ENCODE measurements at regions not wholly inside any gene's neighbourhood (a gene's known extent, or its start where the extent isn't known, plus 50 kb on each side); places are given as distances from the start of the nearest gene placed in this dataset.

DNA sequence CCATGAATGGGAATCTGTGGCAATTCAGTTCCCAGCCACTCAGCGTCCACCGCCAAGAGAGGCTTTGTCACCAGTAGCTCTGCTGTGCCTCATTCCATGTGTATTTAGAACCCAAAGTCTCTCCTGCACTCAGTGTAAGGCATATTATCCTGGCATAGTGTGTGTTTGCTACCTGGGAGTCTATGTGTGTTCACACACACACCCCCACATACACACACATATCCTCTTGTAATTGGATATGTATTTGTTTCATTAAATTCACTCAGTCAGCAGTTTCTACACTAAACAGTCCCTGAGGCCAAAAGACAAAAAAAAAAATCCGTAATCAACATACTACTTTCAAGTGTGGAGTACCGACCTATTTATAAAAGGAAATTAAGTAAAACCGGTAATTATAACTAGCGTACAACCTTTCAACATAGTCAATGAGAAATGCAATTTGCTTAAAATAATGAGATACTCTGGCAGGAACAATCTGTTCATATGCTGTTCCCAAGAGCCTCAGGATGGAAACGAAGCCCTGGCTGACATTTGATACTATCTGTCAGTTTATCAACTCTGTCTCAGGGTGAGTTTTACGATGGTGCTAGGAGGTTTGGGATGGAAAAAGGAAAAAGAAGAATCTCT, 425.8 kb upstream of the CELF2 start:
- DNase-seq (ENCODE audit: low read depth) = no peak

GRCh38 chr10:10596256-10596655, 421.4 kb upstream of the CELF2 start:
- no peak for DNase-seq (ENCODE audit: low read depth)

- DNase-seq (ENCODE audit: low read depth) = no peak
Observed at GRCh38 chr10:10598297-10598696, 419.4 kb upstream of the CELF2 start.

- no peak for DNase-seq (ENCODE audit: low read depth)
Observed at GRCh38 chr10:10600004-10600403, 417.7 kb upstream of the CELF2 start.

DNA sequence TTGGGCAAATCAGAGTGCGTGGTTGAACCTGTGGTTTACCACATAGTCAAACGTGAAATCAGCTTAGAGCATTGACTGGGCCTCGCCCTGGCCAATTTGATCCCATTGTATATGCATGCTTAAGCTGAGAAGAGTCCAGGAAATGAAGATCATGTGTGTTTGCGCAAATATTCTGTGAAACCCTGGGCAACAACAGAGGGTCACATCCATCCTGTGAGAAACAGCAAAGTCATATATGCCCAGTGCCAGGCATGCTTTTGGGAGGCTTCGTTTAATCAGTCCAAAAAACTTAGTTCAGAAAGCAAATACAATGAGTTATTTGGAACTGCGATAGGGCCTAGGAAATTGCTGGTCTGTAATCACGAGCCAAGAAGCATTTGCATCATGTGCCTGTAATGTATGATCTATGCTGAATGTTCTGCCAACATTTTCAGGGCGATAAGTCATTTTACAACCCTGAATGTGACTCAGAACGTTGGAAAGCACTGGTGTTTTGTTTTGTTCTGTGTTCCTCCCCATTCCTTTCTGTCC, 412.1 kb upstream of the CELF2 start:
- DNase-seq (ENCODE audit: low read depth) = no peak

GRCh38 chr10:10609379-10609955, 408.2 kb upstream of the CELF2 start:
- DNase-seq (ENCODE audit: low read depth) = no peak

GRCh38 chr10:10610171-10610570, 407.5 kb upstream of the CELF2 start:
- no peak for DNase-seq (ENCODE audit: low read depth)

- no peak for DNase-seq (ENCODE audit: low read depth)
Observed at GRCh38 chr10:10612151-10612550, 405.5 kb upstream of the CELF2 start.

GRCh38 chr10:10613656-10614244, 403.9 kb upstream of the CELF2 start:
- no peak for DNase-seq (ENCODE audit: low read depth)

DNA sequence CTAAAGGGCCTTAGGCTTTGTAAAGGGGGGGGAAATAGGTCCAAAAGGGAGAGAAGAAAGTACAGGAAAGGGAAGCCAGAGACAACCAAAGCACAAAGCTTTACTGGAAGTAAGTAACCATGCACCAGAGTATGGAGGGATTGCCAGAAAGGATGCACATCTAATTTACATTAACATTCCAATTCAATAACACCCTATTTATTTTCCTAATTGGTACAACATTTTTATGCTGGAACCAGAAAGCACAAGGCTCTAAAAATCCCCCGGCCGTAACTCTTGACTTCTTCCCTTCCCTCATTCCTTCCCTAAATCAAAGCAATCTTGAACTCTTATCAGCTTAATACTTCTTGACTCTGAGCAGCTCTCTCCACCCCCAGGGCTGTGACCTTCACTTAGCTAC, 400.0 kb upstream of the CELF2 start:
- DNase-seq (ENCODE audit: low read depth) = no peak

- DNase-seq (ENCODE audit: low read depth) = no peak
Observed at GRCh38 chr10:10618139-10618538, 399.5 kb upstream of the CELF2 start.

GRCh38 chr10:10623958-10624566, 393.6 kb upstream of the CELF2 start:
- DNase-seq (ENCODE audit: low read depth) = no peak

- DNase-seq (ENCODE audit: low read depth) = no peak
Observed at GRCh38 chr10:10624567-10624962, 393.1 kb upstream of the CELF2 start.

- DNase-seq (ENCODE audit: low read depth) = no peak
Observed at GRCh38 chr10:10625491-10625890, 392.2 kb upstream of the CELF2 start.

DNA sequence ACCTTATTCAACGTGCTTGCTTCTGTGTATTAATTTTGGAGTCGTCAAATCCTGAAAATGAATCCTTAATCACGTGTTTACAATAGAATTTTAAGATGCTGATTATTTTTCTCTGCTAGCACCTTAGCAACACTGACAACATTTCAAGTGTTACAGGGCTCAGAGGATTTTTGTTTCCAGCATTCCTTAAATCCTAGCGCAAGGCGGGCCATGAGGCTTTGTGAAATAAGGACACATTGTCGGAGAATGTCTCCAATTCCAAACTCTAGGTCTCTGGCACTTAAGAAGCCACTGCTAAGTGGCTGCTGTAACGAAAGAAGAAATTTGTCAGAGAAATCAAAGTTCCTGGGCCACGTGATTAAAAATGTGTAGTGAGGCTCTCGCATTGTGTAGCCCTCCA, 390.9 kb upstream of the CELF2 start:
- DNase-seq (ENCODE audit: low read depth) = no peak

DNA sequence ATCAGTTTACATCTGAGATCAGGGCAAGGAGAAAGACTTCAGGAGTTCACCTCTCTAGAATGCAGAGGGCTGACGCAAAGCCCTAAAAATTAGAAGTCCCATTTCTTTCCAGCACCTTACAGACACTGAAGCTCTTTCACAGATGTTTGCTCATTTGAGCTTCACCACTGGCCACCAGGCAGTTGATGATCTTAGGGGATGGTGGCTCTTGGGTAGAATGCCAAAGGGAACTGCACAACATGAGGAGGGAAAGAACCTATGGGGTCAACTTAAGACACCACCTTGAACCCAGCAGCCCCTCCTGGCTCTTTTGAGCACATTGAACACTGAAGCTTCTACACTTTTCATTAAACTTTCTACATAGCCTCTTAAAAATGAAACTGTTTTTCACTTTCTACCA, 390.3 kb upstream of the CELF2 start:
- DNase-seq (ENCODE audit: low read depth) = no peak

DNA sequence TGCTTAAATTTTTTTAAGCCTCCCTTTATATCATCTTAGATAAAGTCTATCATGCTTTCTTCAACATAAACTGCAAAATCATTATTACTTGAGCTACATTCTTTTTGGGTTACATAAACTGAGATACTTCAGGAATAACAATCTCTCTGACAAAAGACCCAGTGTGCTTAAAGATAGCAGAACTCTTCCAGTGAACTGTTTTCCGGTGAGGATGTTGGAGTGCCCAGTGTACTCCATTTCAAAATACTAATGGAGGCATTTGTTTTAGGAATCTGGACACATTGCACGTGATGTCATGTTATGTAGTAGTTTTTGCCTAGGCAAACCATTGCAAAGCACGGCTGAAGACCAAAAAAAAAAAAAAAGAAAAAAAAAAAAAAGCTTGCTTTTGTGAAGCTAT, 388.2 kb upstream of the CELF2 start:
- DNase-seq (ENCODE audit: low read depth) = no peak

- no peak for DNase-seq (ENCODE audit: low read depth)
Observed at GRCh38 chr10:10630281-10630680, 387.4 kb upstream of the CELF2 start.

- DNase-seq (ENCODE audit: low read depth) = no peak
Observed at GRCh38 chr10:10630782-10631181, 386.9 kb upstream of the CELF2 start.

DNA sequence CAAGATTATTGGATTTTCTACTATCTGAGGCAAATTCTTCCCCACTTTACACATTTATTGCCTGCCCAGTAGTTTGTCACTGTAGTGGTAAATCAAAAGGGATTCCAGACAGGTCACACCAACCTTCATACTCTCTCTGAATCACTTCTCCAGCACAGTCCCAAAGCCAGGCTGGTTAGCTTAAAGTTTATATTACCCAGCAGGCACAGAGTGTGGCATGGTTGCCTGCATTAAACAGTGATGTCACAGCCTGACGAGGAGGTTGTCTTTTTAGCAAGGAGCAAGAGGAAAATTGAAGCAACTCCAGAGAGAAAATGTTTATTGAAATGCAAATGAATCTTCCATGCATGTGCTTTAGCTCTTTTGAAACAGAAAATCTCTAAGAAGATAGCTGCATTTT, 375.5 kb upstream of the CELF2 start:
- no peak for DNase-seq (ENCODE audit: low read depth)

DNA sequence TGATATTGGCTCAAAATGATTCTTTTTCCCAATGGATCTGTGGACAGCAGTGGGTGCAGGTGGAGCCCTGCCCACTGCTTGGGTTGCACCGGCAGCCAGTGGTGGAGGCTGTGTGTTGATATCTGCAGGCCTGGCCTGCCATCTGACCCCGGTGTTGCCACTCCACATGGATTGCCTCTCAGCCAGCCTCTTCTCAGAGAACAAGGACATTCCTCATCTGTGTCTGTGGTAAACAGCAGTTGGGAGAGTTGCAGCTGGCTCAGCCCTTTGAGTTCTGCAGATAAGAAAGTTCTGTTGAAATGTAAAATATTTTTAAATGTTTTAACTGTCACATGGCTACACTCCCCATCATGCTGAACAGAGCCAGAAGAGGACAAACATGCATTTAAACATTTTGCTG, 374.9 kb upstream of the CELF2 start:
- DNase-seq (ENCODE audit: low read depth) = no peak

- no peak for DNase-seq (ENCODE audit: low read depth)
Observed at GRCh38 chr10:10644008-10644646, 373.5 kb upstream of the CELF2 start.
